NCI-H345 treated with DMSO at 0.1 percent for 48 hours (cell line): ENCODE measurements at regions not wholly inside any gene's neighbourhood (a gene's known extent, or its start where the extent isn't known, plus 50 kb on each side); places are given as distances from the start of the nearest gene placed in this dataset.

ENCODE experiments used
- DNase-seq: peaks from one replicate; lab custom pipeline; 2025; ENCODE audit not compliant: unreplicated experiment; lab: John Stamatoyannopoulos, UW

GRCh38 chr5:2658881-2659470, 92.5 kb downstream of the IRX2 start:
- DNase-seq = no peak

DNA sequence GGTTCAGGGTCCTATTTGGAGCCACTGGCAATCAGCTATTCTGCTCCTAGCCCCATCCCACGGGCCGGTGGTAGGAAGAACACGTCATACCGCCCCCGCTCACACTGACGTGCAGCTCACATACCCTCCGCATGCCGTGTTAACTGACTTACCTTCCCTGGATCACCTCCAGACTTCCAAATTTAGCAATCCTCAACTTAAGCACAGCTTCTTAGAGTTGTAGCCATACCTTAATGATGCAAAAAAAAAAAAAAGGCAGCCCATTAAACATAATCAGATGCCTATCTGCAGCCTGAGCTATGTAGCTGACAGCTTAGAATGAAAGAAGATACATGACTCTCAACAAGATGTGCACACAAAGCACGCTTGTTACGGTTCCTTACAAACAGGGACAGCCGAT, 93.0 kb downstream of the IRX2 start:
- DNase-seq = no peak

GRCh38 chr5:2657151-2657550, 94.3 kb downstream of the IRX2 start:
- no peak for DNase-seq

DNA sequence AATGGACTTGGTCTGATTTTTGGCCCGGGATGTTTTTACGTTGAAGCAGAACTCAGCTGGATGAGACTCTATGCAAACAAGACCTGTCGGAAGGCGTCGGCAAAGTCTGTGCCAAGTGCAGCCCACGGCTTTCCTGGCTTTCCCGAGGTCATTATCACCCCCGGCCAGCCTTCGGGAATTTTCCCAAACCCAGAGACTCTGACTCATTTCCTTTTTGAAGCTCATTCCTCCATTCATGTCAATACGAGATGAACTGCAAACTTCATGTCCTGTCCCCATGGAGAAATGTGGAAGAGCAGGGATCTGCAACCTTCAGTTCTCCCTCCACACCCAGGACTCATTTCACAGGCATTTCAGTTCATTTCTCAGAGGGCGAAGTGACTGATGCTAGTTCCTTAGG, 95.3 kb downstream of the IRX2 start:
- DNase-seq = no peak

- no peak for DNase-seq
These were observed 97.5 kb downstream of the IRX2 start for GRCh38 chr5:2653991-2654390.

- no peak for DNase-seq
These were observed 100.4 kb downstream of the IRX2 start for GRCh38 chr5:2651116-2651515.

DNA sequence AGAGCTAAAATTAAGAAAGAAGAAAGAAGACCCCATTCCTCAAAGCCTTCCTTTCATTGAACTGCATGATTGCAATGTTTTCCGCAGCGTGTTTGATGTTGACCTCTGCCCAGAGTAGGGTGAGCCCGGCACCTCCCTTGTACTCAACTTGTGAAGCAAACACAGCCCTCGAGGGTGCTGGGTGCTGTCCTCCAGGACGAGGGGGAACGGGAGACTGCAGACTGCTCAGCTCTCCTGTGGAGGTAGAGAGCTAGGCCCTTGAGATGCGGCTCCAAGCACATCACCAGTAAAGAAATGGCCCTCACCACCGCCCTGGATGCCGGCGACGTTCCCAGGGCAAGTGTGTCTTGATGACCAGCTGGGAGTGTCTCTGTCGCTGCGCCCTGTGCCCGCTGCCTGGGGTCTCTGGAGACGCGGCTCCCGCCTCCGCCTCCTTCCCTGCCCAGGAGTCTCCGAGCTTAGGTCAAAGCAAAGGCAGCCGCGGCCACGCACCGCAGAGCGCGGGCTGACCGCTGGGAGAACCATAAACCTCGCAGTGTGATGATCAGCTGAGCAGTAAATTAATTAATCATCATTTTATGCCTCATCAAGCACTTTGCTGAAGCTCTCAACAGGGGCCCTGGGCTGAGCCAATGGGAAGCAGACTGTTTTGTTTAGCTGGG, 108.7 kb downstream of the IRX2 start:
- DNase-seq = no peak

GRCh38 chr5:2640717-2641116, 110.8 kb downstream of the IRX2 start:
- DNase-seq = no peak

GRCh38 chr5:2639425-2639824, 112.1 kb downstream of the IRX2 start:
- DNase-seq = no peak

DNA sequence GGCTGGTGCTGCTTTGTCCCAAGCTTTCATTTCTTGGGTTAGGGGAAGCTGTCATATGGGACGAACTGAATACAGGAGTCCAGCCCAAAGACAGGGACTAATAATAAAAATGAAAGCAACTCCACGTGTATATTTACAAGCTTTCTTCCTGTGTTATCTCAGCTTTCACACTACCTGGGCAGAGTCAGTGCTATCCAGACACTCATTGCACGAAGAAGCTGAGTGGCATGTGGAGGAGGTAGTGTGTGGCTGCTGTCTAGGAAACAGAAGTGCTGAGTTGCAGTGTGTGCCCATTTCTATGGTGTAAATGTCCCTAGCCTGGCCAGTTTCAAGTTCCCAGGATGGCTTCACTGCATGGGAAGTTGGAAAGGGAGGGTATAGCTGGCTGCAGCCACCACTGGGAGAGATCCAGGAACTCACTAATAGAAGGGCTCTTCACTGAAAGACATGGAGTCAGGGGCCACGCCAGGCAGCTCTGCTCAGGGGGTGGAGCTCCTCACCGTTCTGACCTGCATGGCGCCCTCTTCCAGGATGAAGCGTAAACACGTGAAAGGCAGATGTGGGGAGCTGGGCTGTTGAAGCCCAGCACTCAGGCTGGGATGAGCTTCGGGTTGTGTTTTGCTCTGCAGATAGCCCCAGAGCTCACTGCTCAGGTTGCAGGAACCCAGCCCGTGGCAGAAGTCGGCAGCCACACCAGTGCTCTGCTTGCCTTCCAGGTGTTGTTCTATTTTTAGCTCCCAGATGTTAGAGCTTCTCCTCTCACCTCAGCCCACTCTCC, 116.9 kb downstream of the IRX2 start:
- DNase-seq = no peak

GRCh38 chr5:2633992-2634391, 117.5 kb downstream of the IRX2 start:
- DNase-seq = no peak

- DNase-seq = no peak
These were observed 119.7 kb downstream of the IRX2 start for GRCh38 chr5:2631758-2632157.

- DNase-seq = no peak
These were observed 122.4 kb downstream of the IRX2 start for GRCh38 chr5:2629045-2629444.

DNA sequence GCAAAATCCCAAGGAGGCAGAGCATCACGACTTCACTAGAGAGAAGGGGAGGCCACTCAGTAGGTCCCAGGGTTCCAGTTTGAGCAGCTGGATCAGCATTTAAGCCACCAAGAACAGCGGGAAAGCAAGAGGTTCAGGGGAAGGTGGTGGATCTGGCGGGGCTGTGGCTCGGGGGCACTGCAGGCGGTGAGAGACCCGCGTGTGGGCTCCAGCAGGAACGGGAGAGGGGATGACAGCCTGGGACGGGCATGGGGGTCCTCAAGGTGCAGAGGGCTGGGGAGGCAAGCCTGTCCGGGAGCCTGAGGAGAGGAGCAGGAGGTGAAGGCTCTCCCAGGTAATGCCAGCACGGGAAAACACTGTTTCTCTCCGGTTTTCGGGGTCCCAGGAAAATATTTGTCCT, 123.6 kb downstream of the IRX2 start:
- DNase-seq = no peak

DNA sequence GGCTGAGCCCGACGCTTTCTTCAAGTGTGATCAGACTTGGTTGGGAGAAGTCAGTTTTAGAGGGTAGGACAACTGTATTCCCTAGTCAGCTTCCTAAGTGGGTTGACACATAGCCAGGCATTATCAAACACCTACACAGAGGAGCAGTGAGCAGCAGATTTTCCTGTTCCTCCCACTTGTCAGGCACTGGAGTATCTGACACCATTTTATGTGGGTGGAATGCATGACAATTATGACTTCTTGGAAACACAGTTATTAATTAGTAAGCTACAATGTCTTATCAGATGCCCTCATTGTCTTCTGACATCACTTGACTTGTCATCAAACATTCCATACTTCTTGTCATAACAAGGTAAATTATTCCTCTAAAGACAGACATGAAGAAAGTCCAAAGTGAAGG, 124.9 kb downstream of the IRX2 start:
- DNase-seq = no peak

DNA sequence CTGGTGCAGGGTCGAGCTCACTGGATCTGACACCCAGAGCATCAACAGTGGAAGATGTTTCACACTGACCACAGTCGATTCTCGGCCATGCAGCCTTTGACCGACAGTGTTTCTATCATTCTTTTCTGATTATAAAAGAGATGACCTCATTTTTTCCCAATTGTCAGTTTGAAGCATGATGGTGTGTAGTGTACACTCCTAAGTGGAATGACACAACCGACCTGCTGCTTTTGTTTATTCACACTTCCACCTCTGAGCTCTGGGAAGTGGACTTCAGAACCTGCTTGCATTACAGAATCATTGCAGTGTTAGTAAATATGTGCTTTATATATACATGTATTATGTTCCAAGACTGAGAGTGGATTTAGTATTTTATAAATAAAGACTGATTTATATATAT, 128.6 kb downstream of the IRX2 start:
- no peak for DNase-seq

GRCh38 chr5:2621631-2622030, 129.8 kb downstream of the IRX2 start:
- no peak for DNase-seq

DNA sequence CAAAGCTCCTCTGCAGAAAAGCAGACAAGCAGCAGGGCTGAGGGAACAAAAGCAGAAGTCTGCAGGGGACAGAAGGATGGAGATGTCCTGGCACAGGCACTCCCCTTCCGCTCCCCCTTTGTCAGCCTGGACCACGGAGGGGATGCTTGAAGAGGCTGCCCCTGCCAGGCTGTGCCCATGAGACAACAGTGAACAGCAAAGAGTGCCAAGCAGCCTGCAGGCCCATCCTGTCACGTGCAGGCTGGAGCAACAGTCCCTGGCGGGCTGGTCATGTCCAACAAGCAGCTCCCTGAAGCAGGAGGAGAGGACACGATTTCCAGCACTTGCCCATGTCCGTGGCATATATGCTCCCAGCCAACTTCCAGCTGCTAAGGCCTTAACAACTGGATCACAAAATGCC, 132.3 kb downstream of the IRX2 start:
- no peak for DNase-seq

DNA sequence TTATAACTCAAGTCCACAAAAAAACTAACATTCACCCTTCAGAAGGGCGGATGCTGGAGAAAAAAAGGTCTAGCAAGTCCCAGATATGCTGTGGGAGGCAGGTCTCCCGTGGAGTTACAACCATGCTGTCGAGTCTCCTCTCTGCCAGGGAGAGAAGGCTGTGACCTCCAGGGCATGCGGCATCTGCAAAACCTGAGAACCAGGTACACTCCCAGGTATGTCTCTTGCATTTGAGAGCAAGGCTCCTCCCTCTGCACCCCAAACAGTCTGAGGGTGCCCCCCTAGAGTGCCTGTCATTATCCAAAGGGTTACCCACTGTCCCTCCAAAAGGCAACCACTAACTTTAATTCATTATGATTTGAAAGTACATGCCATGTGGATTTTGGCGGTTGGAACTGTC, 134.0 kb downstream of the IRX2 start:
- no peak for DNase-seq

DNA sequence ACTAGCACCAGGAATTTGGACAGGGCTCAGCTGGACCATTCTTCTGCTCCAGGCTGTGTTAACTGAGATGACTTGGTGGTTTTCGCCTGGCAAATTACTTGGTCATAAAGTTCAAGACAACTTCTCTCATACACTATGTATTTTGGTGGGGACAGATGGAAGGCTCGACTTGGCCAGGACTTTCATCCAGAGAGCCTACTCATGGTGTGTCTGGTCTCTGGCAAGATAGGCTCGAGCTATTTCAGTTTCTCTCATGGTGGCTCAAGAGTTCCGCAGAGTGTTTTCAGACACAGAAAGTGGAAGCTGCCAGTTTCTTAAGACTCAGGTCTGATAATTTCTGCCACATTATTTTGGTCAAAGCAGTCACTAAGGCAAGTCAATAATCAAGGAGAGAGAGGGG, 135.6 kb downstream of the IRX2 start:
- DNase-seq = no peak

DNA sequence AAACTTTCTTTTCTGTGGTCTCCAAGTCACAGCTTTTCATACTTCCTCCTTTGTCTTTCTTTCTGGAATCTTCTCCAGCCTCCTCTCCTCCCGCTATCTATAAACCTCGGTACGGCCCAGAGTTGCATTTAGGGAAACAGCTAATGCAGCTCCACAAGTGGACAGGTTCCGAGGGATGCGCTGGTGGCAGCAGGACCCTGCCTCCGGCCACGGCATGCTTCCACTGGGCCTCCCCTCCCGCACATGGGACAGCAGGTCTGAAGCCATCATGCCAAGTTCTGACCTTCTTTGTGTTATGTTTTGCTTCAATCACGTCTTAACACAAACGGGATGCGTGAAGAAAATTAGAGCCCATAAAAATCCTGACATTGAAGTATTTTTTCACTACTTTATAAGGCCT, 136.9 kb downstream of the IRX2 start:
- DNase-seq = no peak

DNA sequence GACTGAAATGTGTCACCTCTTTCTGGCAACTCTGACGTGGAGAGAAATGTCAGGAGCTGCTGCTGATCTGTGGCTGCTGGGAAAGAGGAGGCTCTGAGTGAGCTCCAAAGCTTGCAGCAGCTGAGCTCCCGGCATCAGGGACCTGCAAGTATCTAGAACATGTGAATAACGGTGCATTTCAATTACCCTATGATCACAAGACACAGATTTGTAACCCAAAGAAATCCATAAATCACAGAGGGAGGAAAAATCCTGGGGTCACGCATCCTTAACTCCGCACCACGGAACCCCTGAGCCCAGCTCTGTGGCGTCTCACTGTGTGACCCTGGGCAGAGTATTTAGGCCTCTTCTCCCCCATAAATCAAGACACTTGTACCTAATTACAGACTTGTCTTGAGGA, 139.8 kb downstream of the IRX2 start:
- DNase-seq = no peak

- DNase-seq = no peak
These were observed 140.5 kb downstream of the IRX2 start for GRCh38 chr5:2610986-2611385.
